T-cell (primary cell): ENCODE measurements at regions not wholly inside any gene's neighbourhood (a gene's known extent, or its start where the extent isn't known, plus 50 kb on each side); places are given as distances from the start of the nearest gene placed in this dataset.
A peak's percentile ranks its signal among the peaks of the same experiment; 100 is the strongest.

ENCODE experiments used
- ATAC-seq, 4 experiments: fragments of 200-7000 bp in 3 of 4; fragments of 150-1000 bp in 1 of 4; cut with Tn5 transposase; replicated peaks in 1 of 4; 1 replicate in 3 of 4; 2 replicates in 1 of 4; pipeline ENCODE4 v1.10.0; 2021; ENCODE audit warnings: moderate library complexity in 3 of 4, mild to moderate bottlenecking in 2 of 4, moderate number of reproducible peaks in 1 of 4
- CTCF ChIA-PET, 2 donors: fragments of 300-600 bp; sonication (Branson Sonifier 250); formaldehyde crosslinking; loops; one replicate each; lab custom pipeline; 2022; ENCODE audit warnings: antibody characterized with exemption in 2 of 2; lab: Charles Lee
- POLR2A ChIA-PET, 2 donors: fragments of 300-600 bp; sonication (Branson Sonifier 250); formaldehyde crosslinking; loops; one replicate each; lab custom pipeline; 2022; ENCODE audit warnings: antibody characterized with exemption in 2 of 2; lab: Charles Lee
- DNase-seq, 35 experiments: peaks; one replicate each; pipeline versions ENCODE4 v3.0.0 to v3.0.0-alpha.2; 2013 to 2023
- H3K27ac ChIP-seq: one replicate; pipeline ENCODE4 v1.5.1; 2013; ENCODE audit warnings: low read length
- H3K27me3 ChIP-seq, 2 experiments: replicated peaks in 1 of 2; 1 replicate in 1 of 2; 2 replicates in 1 of 2; pipeline versions ENCODE4 v1.6.1 to v1.7.0; 2013; ENCODE audit warnings: low read length in 1 of 2, mixed read lengths in 1 of 2; ENCODE audit not compliant: control insufficient read depth in 2 of 2, insufficient read depth in 2 of 2; ENCODE audit errors: extremely low read depth in 1 of 2
- H3K36me3 ChIP-seq, 2 donors: 1 replicate in 1 of 2; 2 replicates in 1 of 2; pipeline versions ENCODE4 v1.6.1 to v1.7.0; 2013; ENCODE audit warnings: low read length in 1 of 2; ENCODE audit not compliant: control insufficient read depth in 2 of 2, insufficient read depth in 1 of 2; ENCODE audit errors: extremely low read depth in 1 of 2
- H3K4me1 ChIP-seq, 2 experiments: 1 replicate in 1 of 2; 2 replicates in 1 of 2; pipeline versions ENCODE4 v1.6.1 to v1.7.0; 2013; ENCODE audit warnings: low read length in 2 of 2, mixed read lengths in 1 of 2; ENCODE audit not compliant: insufficient read depth in 2 of 2, control insufficient read depth in 1 of 2; ENCODE audit errors: extremely low read depth in 1 of 2
- H3K4me3 ChIP-seq, 2 donors: 1 replicate in 1 of 2; 2 replicates in 1 of 2; pipeline versions ENCODE4 v1.5.1 to v1.7.0; 2013; ENCODE audit warnings: mild to moderate bottlenecking in 2 of 2, low read length in 1 of 2, moderate library complexity in 1 of 2; ENCODE audit not compliant: control insufficient read depth in 1 of 2; ENCODE audit errors: extremely low read depth in 1 of 2
- H3K9me3 ChIP-seq: 2 replicates; pipeline ENCODE4 v1.7.0; 2013
- H3K27ac Mint-ChIP-seq, 2 donors: one replicate each; pipeline ENCODE4 v1.8.0; 2020 to 2021; ENCODE audit warnings: mild to moderate bottlenecking in 2 of 2, mixed read lengths in 2 of 2
- H3K27me3 Mint-ChIP-seq, 2 donors: one replicate each; pipeline ENCODE4 v1.8.0; 2021 to 2022; ENCODE audit warnings: mixed read lengths in 2 of 2
- H3K36me3 Mint-ChIP-seq: one replicate; pipeline ENCODE4 v1.8.0; 2021; ENCODE audit warnings: mixed read lengths
- H3K4me1 Mint-ChIP-seq, 3 donors: one replicate each; pipeline ENCODE4 v1.8.0; 2020 to 2022; ENCODE audit warnings: mixed read lengths in 3 of 3, mild to moderate bottlenecking in 1 of 3
- H3K4me3 Mint-ChIP-seq, 3 donors: one replicate each; pipeline ENCODE4 v1.8.0; 2020 to 2022; ENCODE audit warnings: mild to moderate bottlenecking in 3 of 3, mixed read lengths in 3 of 3, moderate library complexity in 3 of 3
- H3K9me3 Mint-ChIP-seq, 3 donors: one replicate each; pipeline ENCODE4 v1.8.0; 2020 to 2022; ENCODE audit warnings: mixed read lengths in 3 of 3
- WGBS: methylation state at CpG from one replicate; pipeline ENCODE4 v1.1.5; 2013; ENCODE audit warnings: missing lambda C conversion rate; ENCODE audit not compliant: insufficient coverage; 5-methylcytosine and 5-hydroxymethylcytosine counted together

GRCh38 chr7:157471259-157472125 lies 134.7 kb downstream of the DNAJB6 start:
- H3K4me3 ChIP-seq, result peak overlapping the region in 1 of 2 donors; percentile 5
- peak overlapping the region; percentile 64 for H3K27ac ChIP-seq
- ChIA-PET CTCF (interaction anchor here in 1 of 2 donors (0.6 kb wide), 1 partner anchor 32 kb away, joined by 3 read pairs; no protein-coding TSS in a partner anchor), POLR2A (interaction anchor here (0.5 to 0.7 kb wide), 2 partner anchors 16 to 1779 kb away, joined by 3 read pairs; no protein-coding TSS in a partner anchor)
- Mint-ChIP-seq H3K4me3 (peak overlapping the region; percentile 71 to 75 (median 72)), H3K4me1 (peaks cover 48 to 51% (median 49%) of the 10 kb centered on the region in 3 donors), H3K27me3 (no peaks in the 10 kb centered on the region), H3K27ac (peak overlapping the region; percentile 99 to 100), H3K36me3 (peaks cover 11% of the 10 kb centered on the region), H3K9me3 (peaks cover 0 to 12% (median 7%) of the 10 kb centered on the region in 3 donors)
- WGBS, result 8% methylated on average over 10 of the region's 11 CpGs
- ATAC-seq (peak; percentile 79 to 90 (median 85)), DNase-seq (peak in 32 of 35 experiments; percentile 10 to 71 (median 38))
- H3K36me3 ChIP-seq, result peaks cover 0 to 2% of the 10 kb centered on the region in 2 donors
- H3K9me3 ChIP-seq, result peaks cover 3% of the 10 kb centered on the region
- peaks cover 0 to 11% of the 10 kb centered on the region in 2 experiments for H3K27me3 ChIP-seq
- H3K4me1 ChIP-seq, result peaks cover 16 to 35% of the 10 kb centered on the region in 2 experiments

- 53% methylated on average over 6 of the region's 10 CpGs for WGBS
Observed at GRCh38 chr7:157472311-157473050, 135.7 kb downstream of the DNAJB6 start.

GRCh38 chr7:157473051-157473569 lies 136.3 kb downstream of the DNAJB6 start:
- ChIA-PET CTCF (no interaction called here), POLR2A (no interaction called here)
- Mint-ChIP-seq H3K36me3 (peaks cover 11% of the 10 kb centered on the region), H3K9me3 (peaks cover 0 to 12% (median 7%) of the 10 kb centered on the region in 3 donors), H3K27ac (peak overlapping the region; percentile 99 to 100), H3K4me1 (peaks cover 53 to 61% (median 58%) of the 10 kb centered on the region in 3 donors), H3K27me3 (no peaks in the 10 kb centered on the region), H3K4me3 (peak overlapping the region; percentile 24 to 72 (median 44))
- Histone ChIP-seq H3K27me3 (peaks cover 0 to 4% of the 10 kb centered on the region in 2 experiments), H3K4me1 (peaks cover 16 to 47% of the 10 kb centered on the region in 2 experiments), H3K27ac (peak overlapping the region; percentile 64), H3K4me3 (no peak overlapping the region), H3K9me3 (peaks cover 3% of the 10 kb centered on the region), H3K36me3 (peaks cover 0 to 2% of the 10 kb centered on the region in 2 donors)
- WGBS, result no CpG with 5 or more reads among the region's 4 CpGs
- DNase-seq, result no peak
- ATAC-seq, result no peak

More at GRCh38 chr7:157472311-157473050, 135.7 kb downstream of the DNAJB6 start:
- Mint-ChIP-seq H3K36me3 (peaks cover 11% of the 10 kb centered on the region), H3K4me1 (peaks cover 49 to 55% (median 52%) of the 10 kb centered on the region in 3 donors), H3K4me3 (peak overlapping the region; percentile 24 to 72 (median 71)), H3K9me3 (peaks cover 0 to 12% (median 7%) of the 10 kb centered on the region in 3 donors), H3K27me3 (no peaks in the 10 kb centered on the region), H3K27ac (peak overlapping the region; percentile 99 to 100)
- POLR2A ChIA-PET, result no interaction called here
- Histone ChIP-seq H3K4me1 (peaks cover 16 to 41% of the 10 kb centered on the region in 2 experiments), H3K4me3 (peak overlapping the region in 1 of 2 donors; percentile 0), H3K9me3 (peaks cover 3% of the 10 kb centered on the region), H3K27me3 (peaks cover 0 to 6% of the 10 kb centered on the region in 2 experiments), H3K36me3 (peaks cover 0 to 2% of the 10 kb centered on the region in 2 donors), H3K27ac (peak overlapping the region; percentile 64)
- CTCF ChIA-PET, result no interaction called here
- ATAC-seq (no peak), DNase-seq (no peak)

GRCh38 chr7:157474685-157475084 lies 137.9 kb downstream of the DNAJB6 start:
- peaks cover 67 to 74% (median 71%) of the 10 kb centered on the region in 3 donors for H3K4me1 Mint-ChIP-seq
- peaks cover 0 to 12% (median 7%) of the 10 kb centered on the region in 3 donors for H3K9me3 Mint-ChIP-seq
- no peaks in the 10 kb centered on the region for H3K27me3 Mint-ChIP-seq
- H3K4me3 Mint-ChIP-seq, result peak overlapping the region in 1 of 3 donors; percentile 33
- Histone ChIP-seq H3K9me3 (peaks cover 3% of the 10 kb centered on the region), H3K4me1 (peaks cover 16 to 54% of the 10 kb centered on the region in 2 experiments), H3K27me3 (peaks cover 0 to 8% of the 10 kb centered on the region in 2 experiments), H3K27ac (no peak overlapping the region), H3K36me3 (no peaks in the 10 kb centered on the region), H3K4me3 (no peak overlapping the region)
- no peak for ATAC-seq
- peak overlapping the region; percentile 75 to 76 for H3K27ac Mint-ChIP-seq
- 77% methylated on average over 10 of the region's 12 CpGs for WGBS
- DNase-seq, result peak in 5 of 35 experiments; percentile 7 to 39 (median 18)
- peaks cover 11% of the 10 kb centered on the region for H3K36me3 Mint-ChIP-seq
- ChIA-PET POLR2A (no interaction called here), CTCF (no interaction called here)

- Mint-ChIP-seq H3K27me3 (no peaks in the 10 kb centered on the region), H3K9me3 (peaks cover 0 to 12% (median 7%) of the 10 kb centered on the region in 3 donors)
Observed at GRCh38 chr7:157475095-157475494, 138.3 kb downstream of the DNAJB6 start.

More at GRCh38 chr7:157475095-157475494, 138.3 kb downstream of the DNAJB6 start:
- H3K27ac Mint-ChIP-seq, result peak overlapping the region; percentile 75 to 76
- DNase-seq (peak in 1 of 35 experiments; percentile 0), ATAC-seq (no peak)
- H3K4me1 ChIP-seq, result peaks cover 16 to 54% of the 10 kb centered on the region in 2 experiments
- H3K4me3 ChIP-seq, result no peak overlapping the region
- H3K27ac ChIP-seq, result no peak overlapping the region
- peaks cover 3% of the 10 kb centered on the region for H3K9me3 ChIP-seq
- peaks cover 0 to 10% of the 10 kb centered on the region in 2 experiments for H3K27me3 ChIP-seq
- peaks cover 11% of the 10 kb centered on the region for H3K36me3 Mint-ChIP-seq
- WGBS, result 94% methylated on average over 2 of the region's 6 CpGs
- CTCF ChIA-PET, result no interaction called here
- peak overlapping the region in 1 of 3 donors; percentile 33 for H3K4me3 Mint-ChIP-seq
- H3K4me1 Mint-ChIP-seq, result peaks cover 67 to 75% (median 71%) of the 10 kb centered on the region in 3 donors
- POLR2A ChIA-PET, result no interaction called here
- H3K36me3 ChIP-seq, result no peaks in the 10 kb centered on the region
